HG03439 (cell line): ENCODE measurements at regions not wholly inside any gene's neighbourhood (a gene's known extent, or its start where the extent isn't known, plus 50 kb on each side); places are given as distances from the start of the nearest gene placed in this dataset.

ENCODE experiments used
- ATAC-seq: cut with Tn5 transposase; IDR thresholded peaks from one replicate; pipeline ENCODE4 v1.9.1; 2021; ENCODE audit warnings: mild to moderate bottlenecking, moderate library complexity; ENCODE audit not compliant: unreplicated experiment

DNA sequence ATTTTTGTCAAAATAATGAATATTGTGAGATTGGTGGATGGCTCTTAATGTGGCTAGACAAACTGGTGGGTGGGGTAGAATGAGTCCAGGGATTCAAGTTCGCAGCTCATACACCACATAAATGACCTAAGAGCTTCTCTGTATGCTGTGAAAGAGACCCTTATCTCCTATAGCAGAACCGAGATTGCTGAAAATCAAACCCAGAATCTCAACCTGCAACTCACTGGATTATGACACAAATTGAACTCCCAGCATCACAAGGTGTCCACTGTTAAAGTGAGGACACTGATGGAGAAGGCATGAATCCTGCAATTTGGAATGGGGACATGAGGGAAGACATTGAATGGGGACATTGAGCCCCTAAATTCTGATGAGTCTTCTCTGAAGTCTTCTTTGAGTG lies 51.3 kb upstream of the CNKSR3 start:
- no peak for ATAC-seq

DNA sequence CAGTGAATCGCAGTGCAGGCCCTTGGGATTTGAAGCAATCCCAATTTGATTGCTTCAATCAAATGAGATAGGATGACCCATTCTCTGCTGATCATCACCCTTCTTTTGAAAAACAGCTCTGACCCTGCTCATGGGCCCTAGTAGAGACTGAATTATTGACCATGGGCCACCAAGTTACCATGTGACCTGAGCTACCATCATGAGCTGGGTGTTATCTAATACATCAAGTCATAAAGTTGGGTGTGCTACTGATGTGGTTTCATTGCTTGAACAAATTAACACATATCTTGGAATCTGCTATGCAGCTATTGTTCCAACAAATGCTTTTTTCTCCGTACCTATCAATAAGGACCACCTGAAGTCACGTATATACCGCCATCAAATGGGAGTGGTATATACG lies 54.8 kb upstream of the CNKSR3 start:
- ATAC-seq: no peak

DNA sequence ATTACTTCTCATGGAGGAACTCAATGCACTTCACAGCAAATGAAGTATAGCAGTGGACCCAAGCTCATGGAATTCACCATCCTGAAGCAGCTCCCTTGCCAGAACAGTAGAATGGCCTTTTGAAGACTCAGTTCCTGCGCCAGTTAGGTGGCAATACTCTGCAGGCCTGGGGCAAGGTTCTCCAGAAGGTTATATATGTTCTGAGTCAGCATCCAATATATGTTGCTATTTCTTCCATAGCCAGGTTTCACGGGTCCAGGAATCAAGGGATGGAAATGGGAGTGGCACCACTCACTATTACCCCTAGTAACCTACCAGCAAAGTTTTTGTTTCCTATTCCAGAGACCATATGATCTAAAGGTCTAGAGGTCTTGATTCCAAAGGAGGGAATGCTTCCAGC lies 56.4 kb upstream of the CNKSR3 start:
- ATAC-seq: no peak

DNA sequence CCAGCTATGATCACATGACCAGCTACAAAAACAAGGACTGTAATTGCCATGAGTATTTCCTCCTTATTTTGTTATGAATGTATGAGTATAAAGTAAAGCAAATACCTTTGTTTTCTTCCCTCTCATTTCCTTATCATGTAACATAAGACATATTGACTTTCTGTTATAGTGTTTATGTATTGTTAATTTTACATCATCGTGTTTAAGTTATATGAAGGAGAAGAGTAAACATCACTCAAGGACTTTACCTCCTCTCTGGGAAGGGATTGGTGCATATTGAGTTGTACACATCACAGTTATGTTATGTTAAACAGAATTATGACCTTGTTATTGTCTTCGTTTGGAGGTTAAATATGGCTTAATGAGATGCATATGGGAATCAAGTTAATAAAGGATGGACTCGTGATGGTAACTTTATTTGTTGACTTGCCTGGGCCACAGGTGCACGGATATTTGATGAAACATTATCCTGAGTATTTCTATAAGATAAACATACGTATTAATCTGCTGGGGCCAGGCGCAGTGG lies 57.3 kb upstream of the CNKSR3 start:
- ATAC-seq: no peak

DNA sequence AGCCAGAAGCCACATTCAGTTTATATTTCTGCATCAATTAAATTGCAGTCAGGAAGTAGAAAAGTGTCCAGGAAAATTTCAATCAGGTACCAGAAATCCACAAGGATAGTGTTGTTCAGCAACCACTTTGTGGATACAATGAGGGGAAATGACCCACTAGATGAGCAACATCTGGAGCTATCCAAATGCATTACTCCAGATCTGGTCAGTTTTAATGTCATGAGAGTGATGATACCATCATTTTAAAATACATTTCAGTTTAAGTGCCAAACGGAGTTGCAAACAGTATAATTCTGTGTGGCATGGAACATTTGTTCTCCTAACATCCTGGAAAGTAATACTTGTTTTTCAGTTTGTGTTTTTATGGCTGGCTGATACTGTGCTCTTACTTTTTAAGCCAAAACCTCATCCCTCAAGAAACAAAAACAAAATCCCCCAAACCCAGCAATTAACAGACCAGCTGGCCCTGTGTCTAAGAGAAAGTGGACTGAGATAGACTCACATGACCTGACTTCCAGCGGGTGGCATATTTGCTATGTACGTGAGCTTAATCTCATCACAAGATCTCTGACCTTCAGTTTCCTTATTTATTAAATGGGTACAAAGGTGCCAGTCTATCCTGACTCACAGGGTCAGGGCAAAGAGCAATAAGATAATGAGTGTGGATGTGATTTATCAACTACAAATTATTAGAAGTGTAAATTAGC lies 58.8 kb upstream of the CNKSR3 start:
- no peak for ATAC-seq

DNA sequence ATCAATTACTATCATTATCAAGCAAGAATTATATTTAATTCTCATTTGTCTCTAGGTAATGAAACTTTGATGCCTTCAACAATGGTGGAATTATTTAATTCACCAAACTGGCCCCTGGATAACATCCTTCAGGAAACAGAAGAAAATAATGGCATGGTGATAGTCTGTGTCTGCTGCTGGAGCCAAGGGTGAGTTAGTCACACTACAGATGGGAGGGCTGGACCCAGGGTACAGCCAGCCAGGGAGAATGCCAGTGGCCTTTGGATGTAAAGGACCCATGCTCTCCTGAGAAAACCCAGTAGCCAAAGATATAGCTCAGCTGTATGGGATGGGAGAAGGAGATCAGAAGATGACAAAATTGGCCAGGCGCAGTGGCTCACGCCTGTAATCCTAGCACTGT lies 60.0 kb upstream of the CNKSR3 start:
- no peak for ATAC-seq

DNA sequence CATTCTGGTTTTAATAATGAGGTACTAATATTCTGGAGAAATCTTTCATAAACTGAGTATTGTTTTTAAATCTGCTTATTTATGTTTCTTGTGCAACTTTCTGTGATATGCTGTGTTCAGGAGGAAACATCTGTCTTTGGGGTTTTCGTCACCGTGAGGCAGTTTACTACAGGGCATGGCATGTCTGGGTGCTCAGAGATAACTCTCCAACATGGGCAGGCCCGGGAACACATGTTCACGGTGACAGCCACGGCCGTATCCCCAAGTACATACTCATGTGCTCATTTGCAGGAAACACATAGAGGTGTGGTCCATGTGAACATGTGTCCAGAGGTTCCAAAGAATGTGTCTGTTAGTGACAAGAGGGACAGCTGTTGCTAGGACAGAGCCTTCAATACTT lies 62.1 kb upstream of the CNKSR3 start:
- no peak for ATAC-seq

DNA sequence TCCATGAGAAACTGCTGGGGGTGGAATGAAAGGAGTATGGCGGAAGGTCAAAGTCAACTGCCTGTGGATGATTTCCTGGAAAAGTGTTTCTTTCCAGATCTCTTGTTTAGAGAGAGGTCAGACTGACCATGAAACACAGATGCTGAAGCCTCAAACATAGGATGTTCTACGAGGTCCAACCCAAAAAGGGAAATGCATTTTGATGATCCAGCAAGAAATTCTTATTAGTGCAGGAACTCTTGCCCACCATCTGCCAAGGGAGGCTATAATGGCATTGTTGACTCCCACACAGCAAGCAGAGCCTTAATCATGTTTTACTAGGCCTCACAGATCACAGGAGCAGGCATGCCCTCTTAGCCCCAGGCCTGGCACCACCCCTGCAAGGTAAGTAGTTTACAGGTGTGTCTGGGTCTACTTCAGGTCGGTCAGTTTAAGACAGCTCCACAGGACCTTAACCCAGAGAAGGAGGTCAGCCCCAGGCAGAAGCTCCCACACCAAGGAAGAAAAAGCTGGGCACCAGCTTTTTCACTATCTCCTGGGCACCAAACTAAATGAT lies 67.6 kb upstream of the CNKSR3 start:
- no peak for ATAC-seq

DNA sequence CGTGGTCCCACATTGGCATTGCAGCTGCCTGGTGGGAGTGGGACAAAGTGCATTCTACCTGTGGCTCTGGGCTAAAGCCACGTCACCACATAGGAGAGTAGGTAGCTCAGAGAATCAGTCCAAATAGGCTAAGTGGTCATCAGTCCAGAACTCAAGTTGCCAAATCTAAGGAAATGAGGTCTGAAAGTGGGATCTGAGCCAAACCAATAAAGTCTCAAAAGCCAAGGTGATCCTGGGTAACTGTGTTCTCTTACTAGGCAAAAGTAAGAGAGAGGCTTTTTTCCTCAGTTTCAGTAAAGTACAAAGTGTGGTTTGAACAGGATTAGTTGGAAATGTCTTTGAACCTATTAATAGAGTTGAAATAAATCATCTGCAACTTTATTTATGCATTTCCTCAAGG lies 68.6 kb upstream of the CNKSR3 start:
- ATAC-seq: no peak

DNA sequence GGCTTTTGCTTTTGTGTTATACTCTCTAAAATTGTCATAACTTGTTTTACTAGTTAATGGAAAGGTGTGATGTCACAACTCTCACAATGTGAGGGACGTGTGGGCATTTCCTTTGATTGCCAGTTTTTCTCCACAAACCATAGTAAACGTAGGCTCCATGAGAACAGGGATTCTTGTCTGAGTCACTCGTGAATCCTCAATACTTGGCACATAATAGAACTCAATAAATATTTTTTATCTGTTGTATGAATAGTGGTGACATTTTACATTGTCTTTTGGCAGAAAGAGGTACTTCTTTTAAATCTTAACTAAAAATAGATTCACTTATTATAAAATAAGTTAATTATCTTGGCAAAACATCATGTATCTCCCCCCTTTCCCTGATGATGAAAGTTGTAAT lies 69.0 kb upstream of the CNKSR3 start:
- ATAC-seq: no peak

DNA sequence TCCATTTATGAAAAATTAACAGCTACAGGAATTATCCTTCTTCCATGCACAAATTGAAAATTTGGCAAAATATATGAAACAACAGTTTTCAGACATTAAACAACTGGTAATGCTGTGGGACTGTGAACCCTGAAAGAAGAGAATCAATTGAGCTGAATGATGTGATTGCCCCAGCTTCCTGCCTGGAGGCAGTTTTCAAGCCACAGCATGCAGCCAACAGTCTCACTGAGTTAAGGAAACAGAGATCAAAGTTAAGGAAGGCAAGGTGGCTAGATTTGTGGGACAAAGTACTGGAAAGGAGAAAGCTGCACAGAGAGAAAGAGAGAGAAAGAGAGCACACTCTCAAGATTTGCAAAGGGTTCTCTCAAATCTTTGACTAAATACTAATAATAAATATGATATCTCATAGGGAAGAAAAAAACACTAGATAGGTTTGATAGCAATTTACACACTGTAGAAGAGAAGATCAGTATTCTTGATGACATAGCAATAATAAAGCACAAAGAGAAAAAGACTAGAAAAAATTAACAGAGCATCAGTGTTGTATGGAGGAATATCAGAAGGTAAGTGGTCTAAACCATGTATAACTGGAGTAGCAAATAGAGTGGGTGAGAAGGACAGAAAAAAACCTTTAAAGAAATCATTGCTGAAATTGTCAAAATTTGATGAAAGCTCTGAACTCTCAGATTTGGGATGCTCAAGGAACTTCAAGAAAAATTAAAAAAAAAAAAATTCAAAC lies 70.1 kb upstream of the CNKSR3 start:
- no peak for ATAC-seq

DNA sequence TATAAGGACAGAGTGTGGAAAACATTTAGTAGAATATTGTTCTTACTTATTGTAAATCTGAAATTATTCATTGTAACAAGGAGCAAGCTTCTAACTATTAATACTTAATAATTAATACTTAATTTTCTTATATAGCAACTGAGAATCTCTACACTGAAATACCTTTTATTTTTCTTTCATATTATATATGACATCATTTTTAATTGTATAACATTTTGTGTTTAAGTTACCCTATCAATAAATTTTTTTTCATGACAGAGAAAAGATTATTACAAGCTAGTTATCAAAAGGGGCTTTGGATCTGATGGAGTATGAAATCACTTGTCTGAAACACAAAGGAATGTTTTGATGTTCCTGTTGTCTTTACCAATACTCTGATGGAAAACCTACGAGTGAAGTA lies 72.2 kb upstream of the CNKSR3 start:
- ATAC-seq: no peak

DNA sequence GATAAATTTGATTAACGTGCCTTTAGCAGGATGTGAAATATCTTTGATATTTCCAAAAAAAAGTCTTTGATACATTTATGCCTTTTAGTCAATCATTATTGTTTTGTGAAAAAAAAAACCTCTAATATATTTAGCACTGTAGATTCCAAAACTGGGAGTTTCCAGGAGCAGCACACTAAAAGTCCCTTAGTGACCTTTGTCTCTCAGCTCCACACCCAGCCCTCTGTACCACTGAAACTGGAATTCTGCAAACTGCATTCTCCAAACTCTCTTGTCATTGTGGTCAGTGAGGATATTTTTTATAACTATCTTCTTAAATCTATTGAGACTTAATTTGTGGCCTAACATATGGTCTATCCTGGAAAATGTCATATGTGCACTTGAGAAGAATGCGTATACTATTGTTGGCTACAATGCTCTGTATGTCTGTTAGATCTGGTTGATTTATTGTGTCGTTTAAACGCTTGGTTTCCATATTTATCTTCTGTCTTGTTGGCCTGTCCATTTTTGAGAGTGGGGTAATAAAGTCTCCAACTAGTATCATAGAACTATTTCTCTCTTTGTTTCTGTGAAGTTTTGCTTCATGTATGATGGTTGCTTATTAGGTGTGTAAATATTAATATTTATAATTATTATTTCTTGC lies 73.2 kb upstream of the CNKSR3 start:
- no peak for ATAC-seq

DNA sequence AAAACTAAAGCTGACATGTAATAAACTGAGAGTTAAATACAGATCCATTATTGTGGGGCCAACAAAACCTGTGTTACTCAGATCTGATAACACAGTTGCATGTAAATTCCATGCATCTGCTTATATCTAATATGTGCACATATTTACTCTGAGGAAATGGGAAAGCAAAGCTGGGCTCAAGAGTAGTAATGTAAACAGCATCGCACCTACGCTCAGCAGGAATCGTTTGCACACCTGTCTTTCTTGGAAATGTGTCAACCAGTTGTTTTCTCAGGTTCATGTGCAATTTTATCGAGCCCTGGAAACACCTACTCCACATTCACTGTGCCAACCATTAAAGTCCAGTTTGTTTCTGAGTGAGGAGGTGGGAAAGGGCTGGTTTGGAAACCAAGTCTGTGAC lies 80.3 kb upstream of the CNKSR3 start:
- no peak for ATAC-seq

DNA sequence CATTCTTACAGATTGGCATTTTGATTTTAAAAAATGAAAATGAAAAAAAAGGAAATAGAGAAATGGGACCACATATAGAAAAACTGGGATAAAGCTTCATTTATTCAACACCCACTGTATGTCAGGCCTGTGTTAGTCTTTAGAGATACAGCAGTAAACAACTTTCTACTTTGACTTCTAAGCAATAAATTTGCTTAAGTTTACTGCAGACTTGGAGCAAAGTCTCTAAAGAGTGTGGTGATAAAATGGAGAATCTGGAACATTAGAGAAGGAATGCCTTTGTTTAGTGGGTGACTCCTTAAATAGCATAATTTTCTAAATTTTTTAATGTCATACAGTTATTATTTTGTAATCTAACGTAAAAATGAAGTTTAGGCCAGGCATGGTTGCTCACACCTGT lies 80.7 kb upstream of the CNKSR3 start:
- ATAC-seq: no peak

DNA sequence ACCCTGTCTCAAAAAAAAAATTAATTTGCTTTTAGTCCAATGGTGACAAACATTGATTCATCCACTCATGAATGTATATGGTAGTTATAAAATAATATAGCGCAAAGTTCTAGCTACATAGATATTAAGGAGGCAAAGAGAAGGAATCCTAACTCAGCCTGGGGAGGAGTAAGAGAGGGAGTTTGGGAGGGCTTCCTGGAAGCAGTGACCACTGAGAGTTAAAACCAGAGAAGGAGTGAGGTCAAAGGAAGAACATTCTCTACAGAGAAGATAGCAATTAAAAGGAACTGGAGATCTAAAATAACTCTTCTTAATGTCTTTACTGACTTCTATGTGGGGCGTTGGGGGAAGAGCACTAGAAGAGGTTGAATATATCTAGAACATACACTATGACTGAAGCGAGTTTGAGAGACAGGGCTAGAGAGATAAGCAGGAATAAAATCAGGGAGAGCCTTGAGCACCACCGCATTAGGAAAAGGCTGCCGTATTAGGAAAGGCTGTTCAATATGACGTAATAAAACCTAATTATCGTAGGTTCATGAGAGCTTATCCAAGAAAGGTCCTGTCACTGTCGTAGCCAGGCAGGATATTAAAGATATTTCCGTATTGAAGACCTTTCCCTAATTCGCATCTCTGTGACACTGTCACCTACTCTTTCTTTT lies 81.8 kb upstream of the CNKSR3 start:
- no peak for ATAC-seq

DNA sequence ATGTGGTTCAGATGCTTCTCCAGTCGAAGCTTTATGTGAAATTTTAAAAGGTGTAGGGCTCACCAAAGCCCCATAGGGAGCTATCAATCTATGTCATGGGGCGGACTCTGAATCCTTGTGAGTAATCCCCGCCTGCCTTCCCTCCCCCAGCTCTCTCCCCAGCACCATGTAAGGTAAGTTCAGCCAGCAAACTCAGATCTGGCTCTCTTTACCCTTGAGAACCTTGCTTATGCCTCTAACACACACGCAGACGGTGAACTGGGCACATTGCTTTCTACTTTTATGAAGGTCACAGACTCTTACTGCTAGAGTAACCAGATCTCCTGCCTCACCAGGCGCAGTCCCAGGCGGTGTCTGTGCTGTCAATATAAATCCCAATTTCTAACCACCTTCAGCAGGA lies 82.6 kb upstream of the CNKSR3 start:
- ATAC-seq: no peak

DNA sequence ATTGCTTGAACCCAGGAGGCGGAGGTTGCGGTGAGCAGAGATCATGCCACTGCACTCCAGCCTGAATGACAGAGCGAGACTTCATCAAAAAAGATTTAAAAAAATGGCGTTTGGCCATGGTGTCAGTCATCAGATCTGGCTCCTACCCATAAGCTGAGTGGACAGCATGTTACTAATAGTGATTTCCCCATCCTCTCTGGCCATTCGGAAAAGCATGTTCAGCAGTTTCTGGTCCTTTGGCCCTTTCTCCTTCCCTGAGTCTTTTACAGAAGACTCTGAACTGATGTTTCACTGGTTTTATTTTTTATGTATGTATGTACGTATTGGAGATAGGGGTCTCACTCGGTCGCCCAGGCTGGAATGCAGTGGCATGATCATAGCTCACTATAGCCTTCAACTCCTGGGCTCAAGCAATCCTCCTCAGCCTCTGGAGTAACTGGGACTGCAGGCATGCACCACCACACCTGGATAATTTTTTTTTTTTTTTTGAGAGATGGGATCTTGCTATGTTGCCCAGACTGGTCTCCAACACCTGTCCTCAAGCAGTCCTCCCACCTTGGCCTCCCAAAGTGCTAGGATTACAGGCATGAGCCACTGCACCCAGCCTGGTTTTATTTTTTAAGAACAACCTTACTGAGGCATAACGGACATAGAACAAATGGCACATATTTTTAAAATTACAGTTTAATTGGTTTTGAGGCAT lies 84.2 kb upstream of the CNKSR3 start:
- ATAC-seq: no peak

DNA sequence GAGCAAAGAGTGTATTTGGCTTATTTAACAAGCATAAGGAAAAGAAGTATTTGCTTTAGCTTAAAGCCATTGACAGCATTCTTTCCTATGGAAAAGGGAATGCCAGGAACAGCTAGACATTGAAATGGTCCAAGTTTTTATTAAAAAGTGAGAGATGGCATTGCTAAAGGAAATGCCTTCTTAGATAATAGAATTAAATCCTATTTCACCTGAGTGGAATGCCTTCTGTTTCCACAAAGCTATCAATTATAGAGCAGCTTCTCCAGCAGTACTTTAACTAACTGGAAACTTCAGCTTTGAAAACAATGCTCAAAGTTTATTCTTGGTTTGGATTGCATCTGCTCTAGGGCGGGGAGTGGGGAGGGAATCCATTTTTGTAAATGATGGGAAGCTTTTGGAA lies 85.1 kb upstream of the CNKSR3 start:
- ATAC-seq: no peak

DNA sequence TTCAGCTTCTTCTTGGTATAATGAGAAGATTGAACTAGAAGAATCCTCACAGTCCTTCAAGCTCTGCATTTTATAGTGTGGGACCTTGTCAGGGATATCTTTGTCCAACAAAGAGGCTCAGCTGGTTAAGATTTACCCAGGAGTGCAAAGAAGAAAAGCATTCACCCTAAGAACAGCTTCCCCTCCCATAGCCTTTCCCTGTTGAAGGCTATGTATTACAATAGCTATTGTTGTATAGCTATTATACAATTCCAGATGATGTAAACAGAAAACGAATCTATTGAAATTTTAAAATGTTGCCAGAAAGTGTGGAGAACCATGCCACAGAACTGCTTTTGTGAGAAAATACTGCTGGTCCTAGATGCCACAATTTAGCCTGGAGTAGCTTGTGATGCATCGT lies 85.5 kb upstream of the CNKSR3 start:
- no peak for ATAC-seq

DNA sequence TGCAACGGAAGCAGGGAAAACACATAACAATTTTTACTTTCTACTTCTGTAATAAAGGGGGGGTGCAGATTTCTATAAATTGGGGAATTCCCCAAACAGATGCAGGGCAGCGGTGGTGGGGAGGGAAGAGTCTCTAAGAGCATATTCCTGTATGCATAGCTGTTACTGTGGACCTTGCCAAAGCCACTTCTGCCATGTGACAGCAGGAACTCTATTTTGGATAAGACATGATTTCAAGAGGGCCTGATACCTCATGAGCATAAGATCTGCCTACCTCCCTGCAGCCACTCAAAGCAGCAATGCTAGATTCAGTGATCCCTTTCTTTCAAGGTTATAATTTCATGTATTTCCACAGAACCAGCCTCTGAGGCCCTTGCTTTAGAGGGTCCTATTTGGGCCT lies 86.2 kb upstream of the CNKSR3 start:
- no peak for ATAC-seq
